ENCODE measurements at regions not wholly inside any gene's neighbourhood (a gene's known extent, or its start where the extent isn't known, plus 50 kb on each side); places are given as distances from the start of the nearest gene placed in this dataset.

- DNase-seq (ENCODE audit: low read depth in 1 of 2, low spot score in 1 of 2) (no peak), FAIRE-seq (no peak), ATAC-seq (no peak)
- no peak for TF ChIP-seq PBX3 (IDR thresholded peaks at IDR 0.05)
- no peak for TF ChIP-seq KDM1A (IDR thresholded peaks at IDR 0.05; ENCODE audit: low read depth)
- TF ChIP-seq, protein P1, sequence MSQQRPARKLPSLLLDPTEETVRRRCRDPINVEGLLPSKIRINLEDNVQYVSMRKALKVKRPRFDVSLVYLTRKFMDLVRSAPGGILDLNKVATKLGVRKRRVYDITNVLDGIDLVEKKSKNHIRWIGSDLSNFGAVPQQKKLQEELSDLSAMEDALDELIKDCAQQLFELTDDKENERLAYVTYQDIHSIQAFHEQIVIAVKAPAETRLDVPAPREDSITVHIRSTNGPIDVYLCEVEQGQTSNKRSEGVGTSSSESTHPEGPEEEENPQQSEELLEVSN (IDR thresholded peaks at IDR 0.05; ENCODE audit: borderline replicate concordance, low read depth): no peak
- TF ChIP-seq ZC3H11A (IDR thresholded peaks at IDR 0.05): no peak
- TF ChIP-seq NFE2L2 (conservative IDR thresholded peaks at IDR 0.05; ENCODE audit: low read length): no peak
- TF ChIP-seq, protein P2, sequence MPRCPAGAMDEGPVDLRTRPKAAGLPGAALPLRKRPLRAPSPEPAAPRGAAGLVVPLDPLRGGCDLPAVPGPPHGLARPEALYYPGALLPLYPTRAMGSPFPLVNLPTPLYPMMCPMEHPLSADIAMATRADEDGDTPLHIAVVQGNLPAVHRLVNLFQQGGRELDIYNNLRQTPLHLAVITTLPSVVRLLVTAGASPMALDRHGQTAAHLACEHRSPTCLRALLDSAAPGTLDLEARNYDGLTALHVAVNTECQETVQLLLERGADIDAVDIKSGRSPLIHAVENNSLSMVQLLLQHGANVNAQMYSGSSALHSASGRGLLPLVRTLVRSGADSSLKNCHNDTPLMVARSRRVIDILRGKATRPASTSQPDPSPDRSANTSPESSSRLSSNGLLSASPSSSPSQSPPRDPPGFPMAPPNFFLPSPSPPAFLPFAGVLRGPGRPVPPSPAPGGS (IDR thresholded peaks at IDR 0.05): no peak
- no peak for TF ChIP-seq CBX2 (IDR thresholded peaks at IDR 0.05; ENCODE audit: borderline replicate concordance, low read depth)
- TF ChIP-seq CHD4 (IDR thresholded peaks at IDR 0.05; ENCODE audit: borderline replicate concordance): no peak
- TF ChIP-seq NPAS2 (CRISPR knock-in tag; IDR thresholded peaks at IDR 0.05; ENCODE audit: borderline replicate concordance): no peak
- TF ChIP-seq MAZ (IDR thresholded peaks at IDR 0.05; ENCODE audit: borderline replicate concordance, low read depth, low read length): no peak
- TF ChIP-seq POLR2A (IDR thresholded peaks at IDR 0.05; ENCODE audit: low read length): no peak
- TF ChIP-seq FOXS1 (CRISPR knock-in tag; IDR thresholded peaks at IDR 0.05): no peak
- TF ChIP-seq MAFK (IDR thresholded peaks at IDR 0.05; ENCODE audit: partially characterized antibody): no peak
- no peak for TF ChIP-seq SREBF2 (IDR thresholded peaks at IDR 0.05)
- no peak for TF ChIP-seq SMC3 (IDR thresholded peaks at IDR 0.05)
- no peak for TF ChIP-seq CEBPB (IDR thresholded peaks at IDR 0.05)
- TF ChIP-seq, protein P3, sequence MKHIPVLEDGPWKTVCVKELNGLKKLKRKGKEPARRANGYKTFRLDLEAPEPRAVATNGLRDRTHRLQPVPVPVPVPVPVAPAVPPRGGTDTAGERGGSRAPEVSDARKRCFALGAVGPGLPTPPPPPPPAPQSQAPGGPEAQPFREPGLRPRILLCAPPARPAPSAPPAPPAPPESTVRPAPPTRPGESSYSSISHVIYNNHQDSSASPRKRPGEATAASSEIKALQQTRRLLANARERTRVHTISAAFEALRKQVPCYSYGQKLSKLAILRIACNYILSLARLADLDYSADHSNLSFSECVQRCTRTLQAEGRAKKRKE (CRISPR knock-in tag; IDR thresholded peaks at IDR 0.05; ENCODE audit: low read depth): no peak
- Histone ChIP-seq H3K4me1 (peaks cover 26% of the 10 kb centered on the region), H3K4me3 (no peak overlapping the region), H3K27ac (no peak overlapping the region), H3K4me2 (no peak overlapping the region), H3K9me3 (no peaks in the 10 kb centered on the region)
- 90% methylated on average over 1 of the region's 1 CpG for WGBS (ENCODE audit: missing lambda C conversion rate)
- POLR2A ChIA-PET: no interaction called here
- CTCF ChIA-PET: interaction anchor here (1.5 kb wide), 1 partner anchor 16 kb away, joined by 4 read pairs; no protein-coding TSS in a partner anchor
Observed at GRCh38 chr17:62130739-62131138, 65.7 kb upstream of the MED13 start.

GRCh38 chr17:62126292-62126691, 61.2 kb upstream of the MED13 start:
- CTCF ChIA-PET: interaction anchor here (0.9 to 3.6 kb wide), 4 partner anchors 14 to 60 kb away, joined by 3 to 23 read pairs (median 5); no protein-coding TSS in a partner anchor
- ATAC-seq (peak in 1 of 2 experiments; percentile 19; a peak in 1 of 6 replicates), DNase-seq (ENCODE audit: low read depth in 1 of 2, low spot score in 1 of 2) (no peak), FAIRE-seq (no peak)
- Histone ChIP-seq H3K4me2 (no peak overlapping the region), H3K9me3 (no peaks in the 10 kb centered on the region), H3K4me3 (no peak overlapping the region), H3K27ac (no peak overlapping the region), H3K4me1 (0 out of 3 replicates have a peak, but pooled peaks cover 4% of the 10 kb centered on the region)
- WGBS (ENCODE audit: missing lambda C conversion rate): 66% methylated on average over 3 of the region's 3 CpGs
- POLR2A ChIA-PET: no interaction called here
- TF ChIP-seq POLR2AphosphoS2 (conservative IDR thresholded peaks at IDR 0.05; ENCODE audit: low read length) (no peak), HES2 (IDR thresholded peaks at IDR 0.05) (no peak), POLR2A (IDR thresholded peaks at IDR 0.05; ENCODE audit: low read length) (no peak), ZFP36 (IDR thresholded peaks at IDR 0.05; ENCODE audit: borderline replicate concordance, partially characterized antibody) (no peak), ESRRA (IDR thresholded peaks at IDR 0.05; ENCODE audit: borderline replicate concordance, low read length) (no peak), CBX8 (IDR thresholded peaks at IDR 0.05) (no peak), SREBF2 (IDR thresholded peaks at IDR 0.05) (no peak), CHD4 (IDR thresholded peaks at IDR 0.05; ENCODE audit: borderline replicate concordance) (no peak), CEBPB (IDR thresholded peaks at IDR 0.05) (no peak), HOXB5 (CRISPR knock-in tag; IDR thresholded peaks at IDR 0.05) (no peak), HDAC2 (IDR thresholded peaks at IDR 0.05) (no peak), HOXA7 (CRISPR knock-in tag; IDR thresholded peaks at IDR 0.05) (no peak), HOXB13 (CRISPR knock-in tag; IDR thresholded peaks at IDR 0.05; ENCODE audit: low read depth) (no peak), FOXS1 (CRISPR knock-in tag; IDR thresholded peaks at IDR 0.05) (no peak), CBX2 (IDR thresholded peaks at IDR 0.05; ENCODE audit: borderline replicate concordance, low read depth) (no peak)

All from A549 (cell line).